ENCODE measurements at regions not wholly inside any gene's neighbourhood (a gene's known extent, or its start where the extent isn't known, plus 50 kb on each side); places are given as distances from the start of the nearest gene placed in this dataset.

GRCh38 chr12:118520214-118521035 is 144.1 kb downstream of the SUDS3 start:
- TF ChIP-seq CTCF (conservative IDR thresholded peaks at IDR 0.05; ENCODE audit: control insufficient read depth, insufficient read depth, low read depth, low read length), result no peak
- no peak overlapping the region for H3K4me3 ChIP-seq (ENCODE audit: control insufficient read depth, low read depth, low read length)
- DNase-seq (ENCODE audit: low read depth), result no peak

DNA sequence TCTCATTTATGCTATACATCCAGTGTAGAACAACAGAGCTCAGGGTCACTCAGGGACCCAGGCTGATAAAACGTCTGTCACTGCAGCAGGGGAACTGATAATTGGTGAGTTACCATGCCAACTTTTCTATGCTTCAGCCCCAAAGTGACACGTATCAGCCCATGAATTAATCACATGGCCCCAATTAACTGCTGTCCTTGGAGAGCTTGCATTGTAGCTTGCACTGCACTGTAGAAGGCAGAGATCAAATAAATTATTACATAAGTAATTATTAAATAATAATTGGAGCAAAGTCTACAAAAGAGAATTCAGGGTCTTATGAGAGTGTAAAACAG is 144.6 kb downstream of the SUDS3 start:
- DNase-seq (ENCODE audit: low read depth), result no peak
- no peak for TF ChIP-seq CTCF (conservative IDR thresholded peaks at IDR 0.05; ENCODE audit: control insufficient read depth, insufficient read depth, low read depth, low read length)
- no peak overlapping the region for H3K4me3 ChIP-seq (ENCODE audit: control insufficient read depth, low read depth, low read length)

GRCh38 chr12:118524446-118524845 is 148.1 kb downstream of the SUDS3 start:
- no peak for DNase-seq (ENCODE audit: low read depth)
- no peak overlapping the region for H3K4me3 ChIP-seq (ENCODE audit: control insufficient read depth, low read depth, low read length)
- no peak for TF ChIP-seq CTCF (conservative IDR thresholded peaks at IDR 0.05; ENCODE audit: control insufficient read depth, insufficient read depth, low read depth, low read length)

- TF ChIP-seq CTCF (conservative IDR thresholded peaks at IDR 0.05; ENCODE audit: control insufficient read depth, insufficient read depth, low read depth, low read length), result no peak
- H3K4me3 ChIP-seq (ENCODE audit: control insufficient read depth, low read depth, low read length), result no peak overlapping the region
- DNase-seq (ENCODE audit: low read depth), result no peak
These were observed 148.9 kb downstream of the SUDS3 start for GRCh38 chr12:118525216-118525615.

DNA sequence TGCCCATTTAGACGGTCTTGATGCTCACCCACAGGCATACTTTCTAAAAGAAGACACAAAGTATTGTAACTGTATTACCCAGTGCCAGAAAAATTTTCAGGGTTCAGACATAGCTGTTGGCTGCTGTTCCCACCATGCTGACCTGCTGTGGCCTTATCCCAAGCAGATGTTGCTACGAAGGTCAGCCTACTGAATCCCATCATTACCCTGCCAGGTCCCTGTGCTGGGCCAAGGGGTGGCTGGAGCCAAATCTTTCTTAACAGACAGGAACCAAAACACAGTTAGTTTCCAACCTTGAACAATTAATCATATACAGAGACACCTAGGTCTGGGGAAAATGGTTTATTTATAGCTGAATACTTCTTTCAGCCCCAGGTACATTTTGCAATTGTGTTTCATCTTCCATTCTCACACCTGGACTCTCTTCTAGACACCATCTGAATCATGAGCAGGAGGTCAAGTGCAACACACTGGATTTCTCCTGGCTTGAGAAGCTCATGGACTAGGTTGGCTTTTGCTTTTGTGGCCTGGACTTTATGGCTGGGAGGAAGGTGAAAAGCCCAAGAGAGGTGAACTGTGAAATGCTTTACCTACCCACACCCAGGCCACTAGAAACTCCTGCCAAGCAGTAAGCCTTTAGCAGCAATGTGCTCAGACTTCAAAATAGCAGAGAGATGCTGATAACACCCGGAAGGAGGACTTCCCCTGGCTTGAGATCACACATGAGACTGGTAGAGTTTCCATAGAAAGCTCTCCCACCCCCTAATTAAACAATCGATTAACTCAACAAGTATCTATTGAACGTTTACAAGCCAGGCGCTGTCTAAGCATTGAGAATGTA is 150.1 kb downstream of the SUDS3 start:
- no peak for DNase-seq (ENCODE audit: low read depth)
- no peak overlapping the region for H3K4me3 ChIP-seq (ENCODE audit: control insufficient read depth, low read depth, low read length)
- TF ChIP-seq CTCF (conservative IDR thresholded peaks at IDR 0.05; ENCODE audit: control insufficient read depth, insufficient read depth, low read depth, low read length), result no peak

GRCh38 chr12:118527310-118527709 is 151.0 kb downstream of the SUDS3 start:
- no peak overlapping the region for H3K4me3 ChIP-seq (ENCODE audit: control insufficient read depth, low read depth, low read length)
- no peak for TF ChIP-seq CTCF (conservative IDR thresholded peaks at IDR 0.05; ENCODE audit: control insufficient read depth, insufficient read depth, low read depth, low read length)
- DNase-seq (ENCODE audit: low read depth), result no peak
